Fibroblast of skin of scalp (primary cell): ENCODE measurements at regions not wholly inside any gene's neighbourhood (a gene's known extent, or its start where the extent isn't known, plus 50 kb on each side); places are given as distances from the start of the nearest gene placed in this dataset.
"Not testable (repeated sequence)": the region's sequence is repeated elsewhere in the genome, so short reads cannot be mapped to it uniquely, and the experiment has no call there.

Experiments
- DNase-seq: peaks from one replicate; pipeline ENCODE4 v3.0.0-alpha.2; 2013

GRCh38 chrX:729583-730409, 99.2 kb downstream of the SHOX start:
- no peak for DNase-seq

GRCh38 chrX:729101-729500, 98.5 kb downstream of the SHOX start:
- DNase-seq = not testable (repeated sequence)

GRCh38 chrX:728639-729038, 98.0 kb downstream of the SHOX start:
- DNase-seq = not testable (repeated sequence)

- DNase-seq = no peak
These were observed 97.4 kb downstream of the SHOX start for GRCh38 chrX:727738-728621.

- no peak for DNase-seq
These were observed 95.4 kb downstream of the SHOX start for GRCh38 chrX:725971-726370.

GRCh38 chrX:724256-724655, 93.7 kb downstream of the SHOX start:
- DNase-seq = peak; percentile 3

GRCh38 chrX:723781-724180, 93.2 kb downstream of the SHOX start:
- no peak for DNase-seq

GRCh38 chrX:721354-721753, 90.8 kb downstream of the SHOX start:
- no peak for DNase-seq

- DNase-seq = no peak
These were observed 90.2 kb downstream of the SHOX start for GRCh38 chrX:720825-721224.

GRCh38 chrX:720250-720649, 89.7 kb downstream of the SHOX start:
- no peak for DNase-seq

GRCh38 chrX:716136-716535, 85.5 kb downstream of the SHOX start:
- peak; percentile 2 for DNase-seq

GRCh38 chrX:714131-714530, 83.5 kb downstream of the SHOX start:
- no peak for DNase-seq
